OCI-LY7 (cell line): ENCODE measurements at regions not wholly inside any gene's neighbourhood (a gene's known extent, or its start where the extent isn't known, plus 50 kb on each side); places are given as distances from the start of the nearest gene placed in this dataset.

Source experiments
- BruUV-seq: library from RNA; stranded (reverse); fragments of 400-500 nt; replicated peaks from 2 replicates; lab custom pipeline; 2021; lab: Mats Ljungman, UMichigan
- CTCF ChIA-PET: fragments of 300-600 bp; sonication (Branson Sonifier 250); formaldehyde crosslinking; loops from one replicate; lab custom pipeline; 2022; ENCODE audit warnings: antibody characterized with exemption; ENCODE audit not compliant: unreplicated experiment; lab: Charles Lee
- POLR2A ChIA-PET: fragments of 300-600 bp; sonication (Branson Sonifier 250); formaldehyde crosslinking; loops from one replicate; lab custom pipeline; 2022; ENCODE audit warnings: antibody characterized with exemption; lab: Charles Lee
- DNase-seq: peaks from one replicate; pipeline ENCODE4 v3.0.0-alpha.2; 2015; ENCODE audit warnings: low spot score
- H2AFZ ChIP-seq: fragments of 200-600 bp; sonication (generic), shearing (Covaris generic); 2 replicates; pipeline ENCODE4 v1.6.1; 2014; ENCODE audit warnings: mild to moderate bottlenecking, antibody characterized with exemption, low read length, moderate library complexity
- H3K27ac ChIP-seq: fragments of 200-600 bp; sonication (generic); 2 replicates; pipeline ENCODE4 v1.5.1; 2014; ENCODE audit warnings: mixed run types, low read depth, mild to moderate bottlenecking, moderate library complexity, low read length, inconsistent platforms; ENCODE audit not compliant: poor library complexity, severe bottlenecking
- H3K36me3 ChIP-seq: fragments of 200-600 bp; sonication (generic); 2 replicates; pipeline ENCODE4 v1.6.1; 2014; ENCODE audit warnings: mild to moderate bottlenecking, antibody characterized with exemption, low read length, moderate library complexity, mixed read lengths; ENCODE audit not compliant: insufficient read depth
- H3K4me1 ChIP-seq: fragments of 200-600 bp; sonication (generic); 2 replicates; pipeline ENCODE4 v1.5.1; 2014; ENCODE audit warnings: mild to moderate bottlenecking, low read length; ENCODE audit not compliant: insufficient read depth, poor library complexity, severe bottlenecking
- H3K4me2 ChIP-seq: fragments of 200-600 bp; sonication (generic); 2 replicates; pipeline ENCODE4 v1.6.1; 2014; ENCODE audit warnings: mild to moderate bottlenecking, low read length
- H3K4me3 ChIP-seq: fragments of 200-600 bp; sonication (generic); 2 replicates; pipeline ENCODE4 v1.5.1; 2014; ENCODE audit warnings: mild to moderate bottlenecking, low read depth, low read length; ENCODE audit not compliant: poor library complexity, severe bottlenecking
- H3K79me2 ChIP-seq: fragments of 200-600 bp; sonication (generic); 2 replicates; pipeline ENCODE4 v1.6.1; 2016; ENCODE audit warnings: low read depth, mild to moderate bottlenecking, low read length, moderate library complexity, mixed read lengths; ENCODE audit not compliant: insufficient read depth
- H3K9me2 ChIP-seq: fragments of 200-600 bp; sonication (generic); 2 replicates; pipeline ENCODE4 v1.6.1; 2016; ENCODE audit warnings: mild to moderate bottlenecking, low read length, mixed read lengths; ENCODE audit not compliant: insufficient read depth
- H3K9me3 ChIP-seq: fragments of 200-600 bp; sonication (generic); 2 replicates; pipeline ENCODE4 v1.6.1; 2014; ENCODE audit warnings: mild to moderate bottlenecking, mixed run types, low read length, mixed read lengths
- H4K20me1 ChIP-seq: fragments of 200-600 bp; sonication (generic); 2 replicates; pipeline ENCODE4 v1.6.1; 2014; ENCODE audit warnings: mild to moderate bottlenecking, antibody characterized with exemption, low read length, moderate library complexity, mixed read lengths; ENCODE audit not compliant: insufficient read depth
- CTCF ChIP-seq: fragments of 200-600 bp; sonication (generic); conservative IDR thresholded peaks from 2 replicates; pipeline ENCODE4 v1.5.1; 2014; ENCODE audit warnings: mild to moderate bottlenecking, antibody characterized with exemption, low read length, moderate library complexity, mixed read lengths
- EZH2phosphoT487 ChIP-seq: fragments of 200-600 bp; sonication (generic); IDR thresholded peaks from 2 replicates; pipeline ENCODE4 v1.6.1; 2018; ENCODE audit warnings: low read depth, borderline replicate concordance, mild to moderate bottlenecking, mixed run types, antibody characterized with exemption, low read length, moderate library complexity, mixed read lengths
- intact Hi-C: fragments of 100-400 bp; cut with micrococcal nuclease; formaldehyde crosslinking; loops from one replicate; pipeline ENCODE4 v1.10.0; 2022; ENCODE audit not compliant: unreplicated experiment

- H3K4me3 ChIP-seq, result no peak overlapping the region
- no peak for TF ChIP-seq CTCF
- no peak for TF ChIP-seq EZH2phosphoT487
- POLR2A ChIA-PET, result no interaction called here
- no peaks in the 10 kb centered on the region for H3K79me2 ChIP-seq
- no peak overlapping the region for H3K4me2 ChIP-seq
- no peak overlapping the region for H2AFZ ChIP-seq
- H3K9me2 ChIP-seq, result no peaks in the 10 kb centered on the region
- H3K4me1 ChIP-seq, result no peaks in the 10 kb centered on the region
- no peaks in the 10 kb centered on the region for H3K9me3 ChIP-seq
- no peak for DNase-seq
- CTCF ChIA-PET, result no interaction called here
- no TSS peak for BruUV-seq
- H3K27ac ChIP-seq, result no peak overlapping the region
- H3K36me3 ChIP-seq, result no peaks in the 10 kb centered on the region
- no peaks in the 10 kb centered on the region for H4K20me1 ChIP-seq
- intact Hi-C loops, result no loop called here
Measured at GRCh38 chr7:152485826-152486225, 50.0 kb upstream of the KMT2C start.
